ENCODE measurements at regions not wholly inside any gene's neighbourhood (a gene's known extent, or its start where the extent isn't known, plus 50 kb on each side); places are given as distances from the start of the nearest gene placed in this dataset.

DNA sequence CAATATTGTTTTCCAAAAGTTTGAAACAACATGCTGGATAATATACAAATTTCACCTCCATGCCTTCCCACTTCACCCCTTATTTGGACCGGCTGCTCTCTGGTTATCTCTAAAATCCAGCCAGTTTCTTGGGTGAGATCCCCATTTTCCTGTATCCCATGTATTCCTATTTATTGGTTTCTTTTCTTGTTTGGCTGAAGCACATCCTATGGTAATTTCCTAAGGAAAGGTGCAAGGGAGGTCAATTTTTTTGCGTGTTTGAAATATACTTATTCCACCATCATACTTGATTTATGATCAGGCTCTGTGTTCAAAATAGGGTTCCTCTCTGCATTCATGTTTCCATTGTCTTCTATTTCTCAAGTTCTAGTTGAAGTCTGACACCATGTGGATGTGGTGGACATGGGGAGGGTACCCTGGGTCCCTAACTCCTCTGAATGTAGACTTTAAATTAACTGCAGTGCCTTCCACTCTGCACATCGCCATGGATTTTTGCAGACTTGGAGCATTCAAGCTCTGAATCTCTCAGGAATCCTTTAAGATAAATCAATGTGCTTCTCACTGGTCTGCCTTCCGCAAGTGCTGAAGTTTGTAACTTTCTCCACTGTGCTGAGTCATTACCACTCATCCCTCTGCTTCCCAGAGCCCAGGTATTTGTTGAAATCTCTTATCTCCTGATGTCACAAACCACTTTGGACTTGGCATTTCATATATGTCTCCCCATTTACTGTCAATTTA, 52.1 kb upstream of the TLE3 start:
- DNase-seq: no peak

DNA sequence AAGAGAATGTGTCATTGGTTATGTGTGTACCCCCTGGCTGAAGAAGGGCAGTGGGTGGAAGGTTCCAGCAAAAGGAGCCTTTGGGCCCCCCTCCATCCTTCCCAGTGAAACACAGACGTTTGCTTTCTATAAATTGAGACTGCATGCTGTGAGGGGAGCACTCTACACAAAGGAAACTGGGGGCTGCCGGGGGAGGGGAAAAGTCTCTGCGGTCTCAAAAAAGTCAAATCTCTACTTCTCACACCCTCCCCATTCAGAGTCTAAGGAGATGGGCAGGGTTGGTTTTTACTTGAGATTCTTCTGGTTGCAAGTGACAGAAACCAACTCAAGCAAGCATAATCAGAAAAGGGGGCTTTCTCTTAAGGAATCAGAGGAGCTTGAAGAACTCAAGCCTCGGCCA, 50.1 kb upstream of the TLE3 start:
- DNase-seq: no peak
